Sigmoid colon (tissue), 6 donors: ENCODE measurements at regions not wholly inside any gene's neighbourhood (a gene's known extent, or its start where the extent isn't known, plus 50 kb on each side); places are given as distances from the start of the nearest gene placed in this dataset.
"Not testable (repeated sequence)": the region's sequence is repeated elsewhere in the genome, so short reads cannot be mapped to it uniquely, and the experiment has no call there.

ENCODE experiments used
- DNase-seq: peaks from one replicate; pipeline ENCODE4 v3.0.0-alpha.2; 2019
- H3K27ac ChIP-seq, 4 donors: fragments of 200-600 bp; sonication (generic); one replicate each; pipeline ENCODE4 v1.5.1; 2016 to 2019; ENCODE audit warnings: mild to moderate bottlenecking in 1 of 4
- H3K27me3 ChIP-seq, 3 donors: fragments of 200-600 bp; sonication (generic); one replicate each; pipeline ENCODE4 v1.5.1; 2019; ENCODE audit warnings: mild to moderate bottlenecking in 1 of 3
- H3K36me3 ChIP-seq, 4 donors: fragments of 200-600 bp; sonication (generic); one replicate each; pipeline ENCODE4 v1.5.1; 2016 to 2019
- H3K4me1 ChIP-seq, 4 donors: fragments of 200-600 bp; sonication (generic); one replicate each; pipeline ENCODE4 v1.5.1; 2017 to 2019
- H3K4me3 ChIP-seq, 4 donors: fragments of 200-600 bp; sonication (generic); one replicate each; pipeline ENCODE4 v1.5.1; 2017 to 2019; ENCODE audit warnings: mild to moderate bottlenecking in 2 of 4, moderate library complexity in 1 of 4
- H3K9me3 ChIP-seq, 4 donors: fragments of 200-600 bp in 3 of 4; sonication (generic) in 3 of 4; one replicate each; pipeline versions ENCODE4 v1.5.1 to v1.6.1; 2013 to 2019
- POLR2A ChIP-seq, 2 donors: fragments of 450-650 bp; IDR thresholded peaks; one replicate each; pipeline ENCODE4 v1.6.1; 2016; ENCODE audit warnings: antibody characterized with exemption in 2 of 2, mild to moderate bottlenecking in 2 of 2, moderate library complexity in 2 of 2
- WGBS, 2 donors: extraction: QIAGEN DNeasy Blood & Tissue Kit; methylation state at CpG; one replicate each; pipeline ENCODE4 v1.1.7; 2013; 5-methylcytosine and 5-hydroxymethylcytosine counted together
- intact Hi-C: fragments of 100-400 bp; cut with DNase I; formaldehyde crosslinking; loops from one replicate; pipeline ENCODE4 v1.15.1; 2023
- TF ChIP-seq, protein P1 (sequence below), 4 experiments: fragments of 450-650 bp in 3 of 4; fragments of 200-600 bp in 1 of 4; IDR thresholded peaks; one replicate each; pipeline ENCODE4 v1.5.1; 2016 to 2019; ENCODE audit warnings: antibody characterized with exemption in 4 of 4, mild to moderate bottlenecking in 3 of 4, moderate library complexity in 2 of 4
- donor health status: healthy with polysubstance abuse.
- donor health status: healthy.

DNA sequence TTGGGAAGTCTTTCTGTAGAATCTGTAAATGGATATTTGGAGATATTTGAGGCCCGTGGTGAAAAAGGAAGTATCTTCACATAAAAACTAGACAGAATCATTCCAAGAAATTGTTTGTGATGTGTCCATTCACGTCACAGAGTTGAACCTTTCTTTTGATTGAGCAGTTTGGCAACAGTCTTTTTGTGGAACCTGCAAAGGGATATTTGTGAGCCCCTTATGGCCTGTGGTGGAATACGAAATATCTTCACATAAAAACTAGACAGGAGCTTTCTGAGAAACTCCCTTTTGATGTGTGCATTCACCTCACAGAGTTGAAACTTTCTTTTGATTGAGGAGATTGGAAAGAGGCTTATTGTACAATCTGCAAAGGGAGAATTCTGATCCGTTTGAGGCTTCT lies 2980.4 kb downstream of the TUBA3C start:
- H3K4me1 ChIP-seq, H3K27me3 ChIP-seq, H3K27ac ChIP-seq, intact Hi-C loops, H3K36me3 ChIP-seq, H3K4me3 ChIP-seq: not testable (repeated sequence)
- 50 to 58% methylated on average over 4 of the region's 4 CpGs for WGBS, 2 donors
- peaks cover 0 to 13% (median 6%) of the 10 kb centered on the region in 4 donors for H3K9me3 ChIP-seq
- peak; percentile 54 for DNase-seq

DNA sequence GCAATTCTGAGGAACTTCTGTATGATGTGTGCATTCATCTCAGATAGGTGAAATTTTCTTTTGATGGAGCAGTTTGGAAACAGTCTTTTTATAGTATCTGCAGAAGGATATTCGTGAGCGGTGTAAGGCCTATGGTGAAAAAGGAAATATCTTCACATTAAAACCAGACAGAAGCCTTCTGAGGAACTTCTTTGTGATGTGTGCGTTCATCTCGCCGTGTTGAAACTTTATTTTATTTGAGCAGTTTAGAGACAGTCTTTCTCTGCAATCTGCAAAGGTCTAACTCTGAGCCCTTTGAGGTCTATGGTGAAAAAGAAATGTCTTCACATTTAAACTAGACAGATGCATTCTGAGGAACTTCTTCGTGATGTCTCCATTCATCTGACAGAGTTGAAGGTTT lies 3021.0 kb downstream of the TUBA3C start:
- H3K36me3 ChIP-seq, DNase-seq, H3K4me1 ChIP-seq, H3K27me3 ChIP-seq, H3K27ac ChIP-seq, H3K4me3 ChIP-seq, intact Hi-C loops: not testable (repeated sequence)
- WGBS, 2 donors = 66 to 73% methylated on average over 5 of the region's 6 CpGs
- H3K9me3 ChIP-seq = peaks cover 0 to 14% (median 7%) of the 10 kb centered on the region in 4 donors

DNA sequence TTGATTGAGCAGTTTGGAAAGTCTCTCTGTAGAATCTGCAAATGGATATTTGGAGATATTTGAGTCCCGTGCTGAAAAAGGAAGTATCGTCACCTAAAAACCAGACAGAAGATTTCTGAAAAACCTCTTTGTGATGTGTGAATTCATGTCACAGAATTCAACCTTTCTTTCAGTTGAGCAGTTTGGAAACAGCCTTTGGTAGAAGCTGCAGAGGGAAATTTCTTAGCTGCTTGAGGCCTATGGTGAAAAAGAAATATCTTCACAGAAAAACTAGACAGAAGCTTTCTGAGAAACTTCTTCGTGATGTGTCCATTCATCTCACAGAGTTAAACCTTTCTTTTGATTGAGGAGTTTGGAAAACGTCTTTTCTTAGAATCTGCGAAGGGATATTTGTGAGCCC lies 3022.7 kb downstream of the TUBA3C start:
- H3K27ac ChIP-seq, intact Hi-C loops, DNase-seq, H3K4me1 ChIP-seq, H3K36me3 ChIP-seq, H3K4me3 ChIP-seq, H3K27me3 ChIP-seq: not testable (repeated sequence)
- WGBS, 2 donors = 62 to 77% methylated on average over 2 to 4 of the region's 5 CpGs
- H3K9me3 ChIP-seq = peaks cover 0 to 14% (median 7%) of the 10 kb centered on the region in 4 donors

GRCh38 chr13:16158016-16158415 lies 3023.6 kb downstream of the TUBA3C start:
- DNase-seq = peak; percentile 64
- H3K36me3 ChIP-seq, H3K27ac ChIP-seq, H3K4me1 ChIP-seq, H3K27me3 ChIP-seq, H3K4me3 ChIP-seq, intact Hi-C loops: not testable (repeated sequence)
- 75 to 78% methylated on average over 5 of the region's 6 CpGs for WGBS, 2 donors
- H3K9me3 ChIP-seq = peaks cover 0 to 12% (median 7%) of the 10 kb centered on the region in 4 donors

GRCh38 chr13:16152849-16153248 lies 3028.8 kb downstream of the TUBA3C start:
- H3K4me3 ChIP-seq, H3K27me3 ChIP-seq, H3K4me1 ChIP-seq, intact Hi-C loops, DNase-seq, H3K27ac ChIP-seq, H3K36me3 ChIP-seq: not testable (repeated sequence)
- TF ChIP-seq, protein P1, sequence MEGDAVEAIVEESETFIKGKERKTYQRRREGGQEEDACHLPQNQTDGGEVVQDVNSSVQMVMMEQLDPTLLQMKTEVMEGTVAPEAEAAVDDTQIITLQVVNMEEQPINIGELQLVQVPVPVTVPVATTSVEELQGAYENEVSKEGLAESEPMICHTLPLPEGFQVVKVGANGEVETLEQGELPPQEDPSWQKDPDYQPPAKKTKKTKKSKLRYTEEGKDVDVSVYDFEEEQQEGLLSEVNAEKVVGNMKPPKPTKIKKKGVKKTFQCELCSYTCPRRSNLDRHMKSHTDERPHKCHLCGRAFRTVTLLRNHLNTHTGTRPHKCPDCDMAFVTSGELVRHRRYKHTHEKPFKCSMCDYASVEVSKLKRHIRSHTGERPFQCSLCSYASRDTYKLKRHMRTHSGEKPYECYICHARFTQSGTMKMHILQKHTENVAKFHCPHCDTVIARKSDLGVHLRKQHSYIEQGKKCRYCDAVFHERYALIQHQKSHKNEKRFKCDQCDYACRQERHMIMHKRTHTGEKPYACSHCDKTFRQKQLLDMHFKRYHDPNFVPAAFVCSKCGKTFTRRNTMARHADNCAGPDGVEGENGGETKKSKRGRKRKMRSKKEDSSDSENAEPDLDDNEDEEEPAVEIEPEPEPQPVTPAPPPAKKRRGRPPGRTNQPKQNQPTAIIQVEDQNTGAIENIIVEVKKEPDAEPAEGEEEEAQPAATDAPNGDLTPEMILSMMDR (IDR thresholded peaks at IDR 0.05) = peak in 1 of 4 experiments; percentile 7
- H3K9me3 ChIP-seq = peaks cover 0 to 12% (median 3%) of the 10 kb centered on the region in 4 donors
- WGBS, 2 donors = 76 to 77% methylated on average over 7 of the region's 8 CpGs

GRCh38 chr13:16151296-16151695 lies 3030.3 kb downstream of the TUBA3C start:
- H3K27ac ChIP-seq, H3K4me1 ChIP-seq, intact Hi-C loops, H3K4me3 ChIP-seq, H3K27me3 ChIP-seq, H3K36me3 ChIP-seq, DNase-seq: not testable (repeated sequence)
- peaks cover 0 to 11% (median 3%) of the 10 kb centered on the region in 4 donors for H3K9me3 ChIP-seq
- WGBS, 2 donors = 73 to 80% methylated on average over 5 of the region's 7 CpGs

DNA sequence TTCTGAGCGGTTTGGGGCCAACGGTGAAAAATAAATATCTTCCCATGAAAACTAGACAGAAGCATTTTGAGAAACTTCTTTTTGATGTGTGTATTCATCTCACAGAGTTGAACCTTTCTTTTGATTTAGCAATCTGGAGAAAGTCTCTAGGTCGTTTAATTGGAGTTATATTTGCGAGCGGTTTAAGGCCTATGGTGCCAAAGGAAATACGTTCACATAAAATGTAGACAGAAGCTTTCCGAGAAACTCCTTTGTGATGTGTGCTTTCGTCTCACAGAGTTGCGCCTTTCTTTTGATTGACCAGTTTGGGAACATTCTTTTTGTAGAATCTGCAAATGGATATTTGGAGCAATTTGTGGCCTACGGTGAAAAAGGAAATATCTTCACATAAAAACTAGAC lies 3032.2 kb downstream of the TUBA3C start:
- H3K27me3 ChIP-seq, H3K27ac ChIP-seq, DNase-seq, intact Hi-C loops, H3K4me1 ChIP-seq, H3K4me3 ChIP-seq, H3K36me3 ChIP-seq: not testable (repeated sequence)
- 80 to 81% methylated on average over 7 of the region's 10 CpGs for WGBS, 2 donors
- TF ChIP-seq, protein P1 (IDR thresholded peaks at IDR 0.05) = peak in 1 of 4 experiments; percentile 16
- TF ChIP-seq POLR2A (IDR thresholded peaks at IDR 0.05) = peak in 1 of 2 donors; percentile 19
- H3K9me3 ChIP-seq = peaks cover 0 to 16% (median 7%) of the 10 kb centered on the region in 4 donors

GRCh38 chr13:16145652-16146051 lies 3036.0 kb downstream of the TUBA3C start:
- H3K36me3 ChIP-seq, H3K27ac ChIP-seq, H3K4me3 ChIP-seq, intact Hi-C loops, DNase-seq, H3K4me1 ChIP-seq, H3K27me3 ChIP-seq: not testable (repeated sequence)
- 23 to 33% methylated on average over 1 of the region's 5 CpGs for WGBS, 2 donors
- H3K9me3 ChIP-seq = peaks cover 4 to 18% (median 10%) of the 10 kb centered on the region in 4 donors
